GM12878 (cell line): ENCODE measurements at regions not wholly inside any gene's neighbourhood (a gene's known extent, or its start where the extent isn't known, plus 50 kb on each side); places are given as distances from the start of the nearest gene placed in this dataset.
A peak's percentile ranks its signal among the peaks of the same experiment; 100 is the strongest.
"Not testable (repeated sequence)": the region's sequence is repeated elsewhere in the genome, so short reads cannot be mapped to it uniquely, and the experiment has no call there.

Experiments used
- ATAC-seq: fragments of 200-7000 bp; cut with Tn5 transposase; 3 replicates; pipeline ENCODE4 v1.9.1; 2020; ENCODE audit warnings: mild to moderate bottlenecking, moderate library complexity
- BruUV-seq: library from RNA; stranded (reverse); fragments of 400-500 nt; replicated peaks from 2 replicates; lab custom pipeline; 2021; lab: Mats Ljungman, UMichigan
- CTCF ChIA-PET: fragments of 300-600 bp; sonication (Branson Sonifier 250); formaldehyde crosslinking; extraction: SDS; loops from one replicate; lab custom pipeline; 2021; ENCODE audit warnings: inconsistent platforms; lab: Yijun Ruan, JAX
- POLR2A ChIA-PET: fragments of 350-600 bp; formaldehyde crosslinking; extraction: SDS; loops from one replicate; lab custom pipeline; 2021; ENCODE audit warnings: inconsistent platforms; lab: Charles Lee
- RAD21 ChIA-PET: fragments of 300-600 bp; sonication (Branson Sonifier 250); formaldehyde crosslinking; loops from one replicate; lab custom pipeline; 2023; ENCODE audit warnings: antibody characterized with exemption; ENCODE audit not compliant: unreplicated experiment; lab: Charles Lee
- SMC1A ChIA-PET: fragments of 300-600 bp; sonication (Branson Sonifier 250); formaldehyde crosslinking; loops from one replicate; lab custom pipeline; 2023; ENCODE audit not compliant: unreplicated experiment, uncharacterized antibody; lab: Charles Lee
- DNase-seq: peaks from one replicate; pipeline ENCODE4 v3.0.0-alpha.2; 2011; ENCODE audit warnings: low read depth, low spot score
- FAIRE-seq: peaks from 3 replicates; lab custom pipeline; 2011; peaks lifted over from hg19 to GRCh38; lab: Jason Lieb, UNC
- H2AFZ ChIP-seq: 2 replicates; pipeline ENCODE4 v1.6.0; 2011; ENCODE audit warnings: low read depth, low read length, control low read depth; ENCODE audit not compliant: control insufficient read depth
- H3K27ac ChIP-seq: 2 replicates; pipeline ENCODE4 v1.5.1; 2011; ENCODE audit warnings: control low read depth; ENCODE audit not compliant: control insufficient read depth, insufficient read depth
- H3K27me3 ChIP-seq, 2 experiments: replicated peaks in 1 of 2; 2 replicates each; pipeline versions ENCODE4 v1.6.0 to v1.6.1; 2011; ENCODE audit warnings: low read length in 1 of 2; ENCODE audit not compliant: control insufficient read depth in 2 of 2, insufficient read depth in 2 of 2
- H3K36me3 ChIP-seq, 2 experiments: 2 replicates each; pipeline ENCODE4 v1.5.1; 2011; ENCODE audit warnings: low read length in 1 of 2; ENCODE audit not compliant: control insufficient read depth in 2 of 2, insufficient read depth in 2 of 2
- H3K4me1 ChIP-seq: 2 replicates; pipeline ENCODE4 v1.6.1; 2011; ENCODE audit warnings: mild to moderate bottlenecking, low read length, moderate library complexity, mixed read lengths; ENCODE audit not compliant: control insufficient read depth, insufficient read depth
- H3K4me2 ChIP-seq: 2 replicates; pipeline ENCODE4 v1.6.0; 2011; ENCODE audit warnings: control low read depth; ENCODE audit not compliant: control insufficient read depth, insufficient read depth
- H3K4me3 ChIP-seq: fragments of 200-600 bp; sonication (generic); 2 replicates; pipeline ENCODE4 v1.5.1; 2016
- H3K79me2 ChIP-seq: 2 replicates; pipeline ENCODE4 v1.6.0; 2011; ENCODE audit warnings: low read length; ENCODE audit not compliant: control insufficient read depth, insufficient read depth
- H3K9ac ChIP-seq: 2 replicates; pipeline ENCODE4 v1.8.0; 2011; ENCODE audit warnings: low read length, control low read depth, mixed read lengths; ENCODE audit not compliant: control insufficient read depth, insufficient read depth
- H3K9me3 ChIP-seq: replicated peaks from 3 replicates; pipeline ENCODE4 v1.5.1; 2011; ENCODE audit warnings: mild to moderate bottlenecking, low read length; ENCODE audit not compliant: control insufficient read depth, insufficient read depth
- H4K20me1 ChIP-seq: 2 replicates; pipeline ENCODE4 v1.6.0; 2011; ENCODE audit not compliant: control insufficient read depth, insufficient read depth
- WGBS: methylation state at CpG from one replicate; pipeline ENCODE4 v1.1.6; 2016; ENCODE audit warnings: low lambda C conversion rate; ENCODE audit not compliant: insufficient replicate concordance, insufficient coverage; ENCODE audit errors: missing lambda C conversion rate; 5-methylcytosine and 5-hydroxymethylcytosine counted together
- in situ Hi-C: fragments of 300-500 bp; cut with MboI; formaldehyde crosslinking; loops from 9 replicates; pipeline ENCODE4 v1.14.3; 2018; ENCODE audit warnings: mixed read lengths
- intact Hi-C: fragments of 100-400 bp; cut with micrococcal nuclease; formaldehyde crosslinking; loops from one replicate; pipeline ENCODE4 v1.14.2; 2022; ENCODE audit not compliant: unreplicated experiment

GRCh38 chr21:5013455-5014304 is 5507.7 kb upstream of the TPTE start:
- intact Hi-C loops, H4K20me1 ChIP-seq, POLR2A ChIA-PET, H3K9me3 ChIP-seq, H3K27ac ChIP-seq, DNase-seq, RAD21 ChIA-PET, FAIRE-seq, H3K36me3 ChIP-seq, H3K4me1 ChIP-seq, H3K27me3 ChIP-seq, in situ Hi-C loops, SMC1A ChIA-PET, H2AFZ ChIP-seq, H3K4me2 ChIP-seq, CTCF ChIA-PET, H3K79me2 ChIP-seq, H3K9ac ChIP-seq, H3K4me3 ChIP-seq, BruUV-seq, ATAC-seq: not testable (repeated sequence)
- no CpG with 5 or more reads among the region's 33 CpGs for WGBS

GRCh38 chr21:5015187-5015586 is 5506.2 kb upstream of the TPTE start:
- RAD21 ChIA-PET, FAIRE-seq, ATAC-seq, H3K4me2 ChIP-seq, H3K9me3 ChIP-seq, H3K9ac ChIP-seq, H3K4me1 ChIP-seq, in situ Hi-C loops, H2AFZ ChIP-seq, H3K36me3 ChIP-seq, H3K4me3 ChIP-seq, H4K20me1 ChIP-seq, H3K79me2 ChIP-seq, POLR2A ChIA-PET, intact Hi-C loops, H3K27ac ChIP-seq, SMC1A ChIA-PET, DNase-seq, H3K27me3 ChIP-seq, BruUV-seq, CTCF ChIA-PET: not testable (repeated sequence)
- no CpG with 5 or more reads among the region's 17 CpGs for WGBS

DNA sequence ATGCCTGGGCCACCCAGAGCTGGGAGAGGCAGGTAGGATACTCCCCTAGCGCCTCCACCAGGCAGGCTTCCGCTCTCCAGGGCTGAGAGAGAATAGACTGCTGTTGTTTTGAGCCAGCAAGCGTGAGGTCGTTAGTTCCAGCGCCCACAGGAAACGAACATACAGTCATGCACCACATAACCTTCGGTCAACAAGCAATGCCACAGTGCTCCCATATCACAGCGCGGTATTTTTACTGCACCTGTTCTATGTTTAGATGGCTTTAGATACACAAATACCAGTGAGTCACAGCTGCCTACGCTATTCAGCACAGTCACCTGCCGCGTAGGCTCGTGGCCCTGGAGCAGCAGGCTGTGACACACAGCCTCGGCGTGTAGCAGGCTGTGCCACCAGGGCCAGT is 5502.3 kb upstream of the TPTE start:
- no CpG with 5 or more reads among the region's 15 CpGs for WGBS
- H3K4me1 ChIP-seq, H4K20me1 ChIP-seq, FAIRE-seq, in situ Hi-C loops, BruUV-seq, H3K79me2 ChIP-seq, H3K36me3 ChIP-seq, RAD21 ChIA-PET, H3K27me3 ChIP-seq, POLR2A ChIA-PET, H3K9me3 ChIP-seq, intact Hi-C loops, CTCF ChIA-PET, H3K27ac ChIP-seq, SMC1A ChIA-PET, H2AFZ ChIP-seq, H3K4me2 ChIP-seq, H3K9ac ChIP-seq, H3K4me3 ChIP-seq, DNase-seq: not testable (repeated sequence)
- peak; percentile 58 for ATAC-seq

GRCh38 chr21:5021815-5022214 is 5499.6 kb upstream of the TPTE start:
- no CpG with 5 or more reads among the region's 27 CpGs for WGBS
- H3K79me2 ChIP-seq, DNase-seq, H2AFZ ChIP-seq, intact Hi-C loops, H3K9ac ChIP-seq, H3K9me3 ChIP-seq, H3K4me2 ChIP-seq, BruUV-seq, H4K20me1 ChIP-seq, CTCF ChIA-PET, H3K4me3 ChIP-seq, H3K36me3 ChIP-seq, POLR2A ChIA-PET, SMC1A ChIA-PET, RAD21 ChIA-PET, H3K27me3 ChIP-seq, H3K4me1 ChIP-seq, in situ Hi-C loops, H3K27ac ChIP-seq, FAIRE-seq: not testable (repeated sequence)
- peak; percentile 70 for ATAC-seq
